ENCODE measurements at regions not wholly inside any gene's neighbourhood (a gene's known extent, or its start where the extent isn't known, plus 50 kb on each side); places are given as distances from the start of the nearest gene placed in this dataset.
"Not testable (repeated sequence)": the region's sequence is repeated elsewhere in the genome, so short reads cannot be mapped to it uniquely, and the experiment has no call there.

- no peak for DNase-seq
Observed at GRCh38 chr18:51525453-51526225, 328.2 kb upstream of the MEX3C start.

GRCh38 chr18:51527826-51528225, 330.3 kb upstream of the MEX3C start:
- no peak for DNase-seq

- no peak for DNase-seq
Observed at GRCh38 chr18:51531501-51531900, 334.0 kb upstream of the MEX3C start.

- DNase-seq, result no peak
Observed at GRCh38 chr18:51537487-51537886, 340.0 kb upstream of the MEX3C start.

GRCh38 chr18:51540562-51540961, 343.1 kb upstream of the MEX3C start:
- no peak for DNase-seq

GRCh38 chr18:51541230-51541629, 343.7 kb upstream of the MEX3C start:
- no peak for DNase-seq

- no peak for DNase-seq
Observed at GRCh38 chr18:51543658-51544155, 346.2 kb upstream of the MEX3C start.

- DNase-seq, result no peak
Observed at GRCh38 chr18:51545446-51545845, 348.0 kb upstream of the MEX3C start.

GRCh38 chr18:51559198-51559901, 361.9 kb upstream of the MEX3C start:
- DNase-seq, result no peak

GRCh38 chr18:51559902-51560287, 362.4 kb upstream of the MEX3C start:
- DNase-seq, result no peak

- no peak for DNase-seq
Observed at GRCh38 chr18:51561821-51562220, 364.3 kb upstream of the MEX3C start.

- DNase-seq, result no peak
Observed at GRCh38 chr18:51562866-51563265, 365.4 kb upstream of the MEX3C start.

GRCh38 chr18:51563396-51563795, 365.9 kb upstream of the MEX3C start:
- no peak for DNase-seq

- DNase-seq, result no peak
Observed at GRCh38 chr18:51568151-51568550, 370.7 kb upstream of the MEX3C start.

- DNase-seq, result no peak
Observed at GRCh38 chr18:51569153-51569552, 371.7 kb upstream of the MEX3C start.

GRCh38 chr18:51569561-51569960, 372.1 kb upstream of the MEX3C start:
- no peak for DNase-seq

- not testable (repeated sequence) for DNase-seq
Observed at GRCh38 chr18:51570071-51570470, 372.6 kb upstream of the MEX3C start.

GRCh38 chr18:51573886-51574285, 376.4 kb upstream of the MEX3C start:
- DNase-seq, result not testable (repeated sequence)

GRCh38 chr18:51575171-51575570, 377.7 kb upstream of the MEX3C start:
- no peak for DNase-seq

- no peak for DNase-seq
Observed at GRCh38 chr18:51578406-51578980, 381.0 kb upstream of the MEX3C start.

GRCh38 chr18:51580580-51580979, 383.1 kb upstream of the MEX3C start:
- no peak for DNase-seq

- DNase-seq, result no peak
Observed at GRCh38 chr18:51582551-51582950, 385.1 kb upstream of the MEX3C start.

- no peak for DNase-seq
Observed at GRCh38 chr18:51588616-51589015, 391.1 kb upstream of the MEX3C start.

- DNase-seq, result no peak
Observed at GRCh38 chr18:51593931-51594330, 396.4 kb upstream of the MEX3C start.
